Keratinocyte (primary cell): ENCODE measurements at regions not wholly inside any gene's neighbourhood (a gene's known extent, or its start where the extent isn't known, plus 50 kb on each side); places are given as distances from the start of the nearest gene placed in this dataset.

Experiments
- DNase-seq: peaks from one replicate; pipeline ENCODE4 v3.0.0-alpha.2; 2011; ENCODE audit warnings: low read depth, missing footprints, low spot score
- FAIRE-seq: peaks from 2 replicates; lab custom pipeline; 2011; peaks lifted over from hg19 to GRCh38; lab: Jason Lieb, UNC
- H2AFZ ChIP-seq: 2 replicates; pipeline ENCODE4 v1.6.0; 2012; ENCODE audit warnings: low read length, control low read depth, inconsistent platforms; ENCODE audit not compliant: control insufficient read depth
- H3K27ac ChIP-seq: 2 replicates; pipeline ENCODE4 v1.5.1; 2011; ENCODE audit warnings: low read length; ENCODE audit not compliant: control insufficient read depth, insufficient read depth
- H3K27me3 ChIP-seq: 3 replicates; pipeline ENCODE4 v1.6.0; 2011; ENCODE audit warnings: low read length; ENCODE audit not compliant: control insufficient read depth, insufficient read depth; ENCODE audit errors: extremely low read depth
- H3K36me3 ChIP-seq, 2 experiments: 2 replicates in 1 of 2; 3 replicates in 1 of 2; pipeline ENCODE4 v1.5.1; 2011; ENCODE audit warnings: low read length in 2 of 2, mild to moderate bottlenecking in 1 of 2; ENCODE audit not compliant: control insufficient read depth in 2 of 2, insufficient read depth in 2 of 2; ENCODE audit errors: extremely low read depth in 1 of 2
- H3K4me1 ChIP-seq: 3 replicates; pipeline ENCODE4 v1.5.1; 2011; ENCODE audit warnings: low read length; ENCODE audit not compliant: control insufficient read depth, insufficient read depth; ENCODE audit errors: extremely low read depth
- H3K4me2 ChIP-seq: 3 replicates; pipeline ENCODE4 v1.6.0; 2011; ENCODE audit warnings: low read depth, low read length; ENCODE audit not compliant: control insufficient read depth, insufficient read depth; ENCODE audit errors: extremely low read depth
- H3K4me3 ChIP-seq, 3 experiments: fragments of 200-600 bp in 1 of 3; sonication (generic) in 1 of 3; 2 replicates in 2 of 3; 3 replicates in 1 of 3; pipeline ENCODE4 v1.5.1; 2011 to 2016; ENCODE audit warnings: low read length in 3 of 3, mild to moderate bottlenecking in 3 of 3, control low read depth in 2 of 3, inconsistent platforms in 1 of 3, low read depth in 1 of 3, mixed read lengths in 1 of 3, mixed run types in 1 of 3, moderate library complexity in 1 of 3; ENCODE audit not compliant: control insufficient read depth in 2 of 3, insufficient read depth in 2 of 3; ENCODE audit errors: extremely low read depth in 1 of 3
- H3K79me2 ChIP-seq: 2 replicates; pipeline ENCODE4 v1.6.0; 2012; ENCODE audit warnings: low read length; ENCODE audit not compliant: control insufficient read depth, insufficient read depth
- H3K9ac ChIP-seq: 3 replicates; pipeline ENCODE4 v1.6.0; 2011; ENCODE audit warnings: low read length; ENCODE audit not compliant: control insufficient read depth, insufficient read depth; ENCODE audit errors: extremely low read depth
- H3K9me1 ChIP-seq: 3 replicates; pipeline ENCODE4 v1.6.0; 2011; ENCODE audit warnings: low read length; ENCODE audit not compliant: control insufficient read depth, insufficient read depth; ENCODE audit errors: extremely low read depth
- H3K9me3 ChIP-seq: 2 replicates; pipeline ENCODE4 v1.5.1; 2012; ENCODE audit warnings: low read depth, low read length; ENCODE audit not compliant: control insufficient read depth
- H4K20me1 ChIP-seq: 3 replicates; pipeline ENCODE4 v1.6.0; 2011; ENCODE audit warnings: low read length; ENCODE audit not compliant: control insufficient read depth, insufficient read depth; ENCODE audit errors: extremely low read depth
- EZH2 ChIP-seq: IDR thresholded peaks from one replicate; pipeline ENCODE4 v1.6.1; 2012; ENCODE audit warnings: inconsistent platforms, mild to moderate bottlenecking, low read length, moderate library complexity
- dilution Hi-C: fragments of 300-500 bp; cut with MboI; formaldehyde crosslinking; loops from one replicate; pipeline ENCODE4 v1.7.0; 2020; ENCODE audit warnings: low sequenced_read_pairs; ENCODE audit not compliant: extremely low pct_ligation_motif_present
- TF ChIP-seq, protein P1 (sequence below), 3 experiments: IDR thresholded peaks in 1 of 3; conservative IDR thresholded peaks in 1 of 3; optimal IDR thresholded peaks in 1 of 3; 2 replicates in 2 of 3; 3 replicates in 1 of 3; pipeline versions ENCODE3 to v1.5.1; 2011; ENCODE audit warnings: low read length in 3 of 3, mild to moderate bottlenecking in 3 of 3, moderate library complexity in 2 of 3, control low read depth in 1 of 3, inconsistent platforms in 1 of 3; ENCODE audit not compliant: insufficient read depth in 2 of 3; ENCODE audit errors: extremely low read depth in 1 of 3

DNA sequence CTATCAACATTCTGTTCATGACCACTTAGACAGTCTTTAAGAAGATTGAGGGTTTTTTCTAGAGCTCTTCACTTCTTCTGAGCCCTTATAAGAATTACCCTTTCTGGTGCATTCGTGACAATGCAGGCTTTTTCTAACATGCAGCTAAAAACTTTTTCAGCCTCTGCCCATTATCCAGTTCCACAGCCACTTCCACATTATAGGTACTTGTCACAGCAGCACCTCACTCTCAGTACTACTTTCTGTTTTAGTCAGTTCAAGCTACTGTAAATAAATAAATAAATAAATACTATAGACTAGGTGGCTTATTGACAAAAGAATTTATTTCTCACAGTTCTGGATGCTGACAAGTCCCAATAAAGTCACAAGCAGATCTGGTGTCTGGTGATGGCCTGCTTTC is 284.4 kb upstream of the PKN2 start:
- DNase-seq: no peak
- Histone ChIP-seq H3K4me1 (no peaks in the 10 kb centered on the region), H3K9me1 (no peaks in the 10 kb centered on the region), H4K20me1 (no peaks in the 10 kb centered on the region), H3K27ac (no peak overlapping the region), H2AFZ (no peak overlapping the region), H3K79me2 (no peaks in the 10 kb centered on the region), H3K36me3 (no peaks in the 10 kb centered on the region), H3K4me2 (no peak overlapping the region), H3K9ac (no peak overlapping the region), H3K27me3 (no peaks in the 10 kb centered on the region), H3K4me3 (no peak overlapping the region), H3K9me3 (no peaks in the 10 kb centered on the region)
- no peak for TF ChIP-seq EZH2
- TF ChIP-seq, protein P1, sequence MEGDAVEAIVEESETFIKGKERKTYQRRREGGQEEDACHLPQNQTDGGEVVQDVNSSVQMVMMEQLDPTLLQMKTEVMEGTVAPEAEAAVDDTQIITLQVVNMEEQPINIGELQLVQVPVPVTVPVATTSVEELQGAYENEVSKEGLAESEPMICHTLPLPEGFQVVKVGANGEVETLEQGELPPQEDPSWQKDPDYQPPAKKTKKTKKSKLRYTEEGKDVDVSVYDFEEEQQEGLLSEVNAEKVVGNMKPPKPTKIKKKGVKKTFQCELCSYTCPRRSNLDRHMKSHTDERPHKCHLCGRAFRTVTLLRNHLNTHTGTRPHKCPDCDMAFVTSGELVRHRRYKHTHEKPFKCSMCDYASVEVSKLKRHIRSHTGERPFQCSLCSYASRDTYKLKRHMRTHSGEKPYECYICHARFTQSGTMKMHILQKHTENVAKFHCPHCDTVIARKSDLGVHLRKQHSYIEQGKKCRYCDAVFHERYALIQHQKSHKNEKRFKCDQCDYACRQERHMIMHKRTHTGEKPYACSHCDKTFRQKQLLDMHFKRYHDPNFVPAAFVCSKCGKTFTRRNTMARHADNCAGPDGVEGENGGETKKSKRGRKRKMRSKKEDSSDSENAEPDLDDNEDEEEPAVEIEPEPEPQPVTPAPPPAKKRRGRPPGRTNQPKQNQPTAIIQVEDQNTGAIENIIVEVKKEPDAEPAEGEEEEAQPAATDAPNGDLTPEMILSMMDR (optimal IDR thresholded peaks at IDR 0.05 in 1 of 3, IDR thresholded peaks at IDR 0.05 in 1 of 3, conservative IDR thresholded peaks at IDR 0.05 in 1 of 3; ENCODE audit: extremely low read depth in 1 of 3, insufficient read depth in 2 of 3, low read length in 3 of 3): no peak
- no peak for FAIRE-seq
- dilution Hi-C loops: no loop called here

- no peak for TF ChIP-seq EZH2
- TF ChIP-seq, protein P1 (optimal IDR thresholded peaks at IDR 0.05 in 1 of 3, IDR thresholded peaks at IDR 0.05 in 1 of 3, conservative IDR thresholded peaks at IDR 0.05 in 1 of 3; ENCODE audit: extremely low read depth in 1 of 3, insufficient read depth in 2 of 3, low read length in 3 of 3): no peak
- H3K79me2 ChIP-seq: no peaks in the 10 kb centered on the region
- H3K9me1 ChIP-seq: no peaks in the 10 kb centered on the region
- H4K20me1 ChIP-seq: no peaks in the 10 kb centered on the region
- H3K9me3 ChIP-seq: no peaks in the 10 kb centered on the region
- H3K4me1 ChIP-seq: no peaks in the 10 kb centered on the region
- H3K27me3 ChIP-seq: no peaks in the 10 kb centered on the region
- H3K4me2 ChIP-seq: no peak overlapping the region
- no peak overlapping the region for H3K27ac ChIP-seq
- dilution Hi-C loops: no loop called here
- DNase-seq (no peak), FAIRE-seq (no peak)
- H3K4me3 ChIP-seq: no peak overlapping the region
- no peak overlapping the region for H2AFZ ChIP-seq
- no peak overlapping the region for H3K9ac ChIP-seq
- no peaks in the 10 kb centered on the region for H3K36me3 ChIP-seq
These were observed 282.8 kb upstream of the PKN2 start for GRCh38 chr1:88401313-88401712.
